Lower lobe of right lung (tissue), 2 donors: ENCODE measurements at regions not wholly inside any gene's neighbourhood (a gene's known extent, or its start where the extent isn't known, plus 50 kb on each side); places are given as distances from the start of the nearest gene placed in this dataset.

Source experiments
- ATAC-seq, 2 donors: fragments of 200-7000 bp; cut with Tn5 transposase; one replicate each; pipeline ENCODE4 v1.9.1; 2020 to 2022; ENCODE audit warnings: mild to moderate bottlenecking in 2 of 2, moderate library complexity in 2 of 2
- DNase-seq: peaks from one replicate; pipeline ENCODE4 v3.0.0-alpha.2; 2020
- H3K27ac ChIP-seq: fragments of 200-600 bp; one replicate; pipeline ENCODE4 v1.8.0; 2022
- H3K27me3 ChIP-seq: fragments of 200-600 bp; one replicate; pipeline ENCODE4 v1.8.0; 2022; ENCODE audit warnings: low read depth
- H3K36me3 ChIP-seq: fragments of 200-600 bp; one replicate; pipeline ENCODE4 v1.8.0; 2022; ENCODE audit warnings: mild to moderate bottlenecking
- H3K4me1 ChIP-seq: fragments of 200-600 bp; one replicate; pipeline ENCODE4 v1.8.0; 2022
- H3K4me3 ChIP-seq: fragments of 200-600 bp; one replicate; pipeline ENCODE4 v1.8.0; 2022; ENCODE audit warnings: mild to moderate bottlenecking
- H3K9me3 ChIP-seq: fragments of 200-600 bp; one replicate; pipeline ENCODE4 v1.8.0; 2022
- CTCF ChIP-seq: fragments of 200-600 bp; IDR thresholded peaks from one replicate; pipeline ENCODE4 v1.8.0; 2022; ENCODE audit warnings: antibody characterized with exemption, mild to moderate bottlenecking
- intact Hi-C: fragments of 100-400 bp; cut with DNase I; formaldehyde crosslinking; loops from one replicate; pipeline ENCODE4 v1.11.0; 2022
- donor health status: DM: no; HTN: yes; CAD: no; lungs with severe emphysema.

- no peak overlapping the region for H3K4me3 ChIP-seq
- ATAC-seq, result no peak
- H3K36me3 ChIP-seq, result no peaks in the 10 kb centered on the region
- H3K27ac ChIP-seq, result no peak overlapping the region
- DNase-seq, result no peak
- no peaks in the 10 kb centered on the region for H3K9me3 ChIP-seq
- intact Hi-C loops, result no loop called here
- H3K27me3 ChIP-seq, result no peaks in the 10 kb centered on the region
- no peaks in the 10 kb centered on the region for H3K4me1 ChIP-seq
- TF ChIP-seq CTCF, result no peak
Measured at GRCh38 chr4:33881176-33881575, 2363.1 kb downstream of the ARAP2 start.

GRCh38 chr4:33882246-33882990, 2361.9 kb downstream of the ARAP2 start:
- Histone ChIP-seq H3K4me1 (no peaks in the 10 kb centered on the region), H3K27me3 (no peaks in the 10 kb centered on the region), H3K4me3 (no peak overlapping the region), H3K36me3 (no peaks in the 10 kb centered on the region), H3K9me3 (no peaks in the 10 kb centered on the region), H3K27ac (no peak overlapping the region)
- TF ChIP-seq CTCF, result no peak
- intact Hi-C loops, result no loop called here
- DNase-seq, result no peak
- no peak for ATAC-seq

GRCh38 chr4:33883111-33883510, 2361.2 kb downstream of the ARAP2 start:
- no peak for ATAC-seq
- Histone ChIP-seq H3K36me3 (no peaks in the 10 kb centered on the region), H3K27ac (no peak overlapping the region), H3K9me3 (no peaks in the 10 kb centered on the region), H3K4me1 (no peaks in the 10 kb centered on the region), H3K27me3 (no peaks in the 10 kb centered on the region), H3K4me3 (no peak overlapping the region)
- intact Hi-C loops, result no loop called here
- TF ChIP-seq CTCF, result no peak
- no peak for DNase-seq

- H3K36me3 ChIP-seq, result no peaks in the 10 kb centered on the region
- no peak overlapping the region for H3K27ac ChIP-seq
- TF ChIP-seq CTCF, result no peak
- no peaks in the 10 kb centered on the region for H3K27me3 ChIP-seq
- intact Hi-C loops, result no loop called here
- H3K4me3 ChIP-seq, result no peak overlapping the region
- H3K9me3 ChIP-seq, result no peaks in the 10 kb centered on the region
- ATAC-seq (no peak), DNase-seq (no peak)
- no peaks in the 10 kb centered on the region for H3K4me1 ChIP-seq
Measured at GRCh38 chr4:33886356-33886755, 2358.0 kb downstream of the ARAP2 start.

- Histone ChIP-seq H3K9me3 (no peaks in the 10 kb centered on the region), H3K4me3 (no peak overlapping the region), H3K4me1 (no peaks in the 10 kb centered on the region), H3K27ac (no peak overlapping the region), H3K27me3 (no peaks in the 10 kb centered on the region), H3K36me3 (no peaks in the 10 kb centered on the region)
- no peak for DNase-seq
- intact Hi-C loops, result no loop called here
- no peak for ATAC-seq
- no peak for TF ChIP-seq CTCF
Measured at GRCh38 chr4:33890841-33891240, 2353.5 kb downstream of the ARAP2 start.
